NK-92 treated with Interleukin-12 subunit alpha and Interleukin-12 subunit beta, amount 100 ng/mL, for 24 hours (cell line): ENCODE measurements at regions not wholly inside any gene's neighbourhood (a gene's known extent, or its start where the extent isn't known, plus 50 kb on each side); places are given as distances from the start of the nearest gene placed in this dataset.

Experiments used
- DNase-seq: peaks from one replicate; lab custom pipeline; 2025; lab: John Stamatoyannopoulos, UW

DNA sequence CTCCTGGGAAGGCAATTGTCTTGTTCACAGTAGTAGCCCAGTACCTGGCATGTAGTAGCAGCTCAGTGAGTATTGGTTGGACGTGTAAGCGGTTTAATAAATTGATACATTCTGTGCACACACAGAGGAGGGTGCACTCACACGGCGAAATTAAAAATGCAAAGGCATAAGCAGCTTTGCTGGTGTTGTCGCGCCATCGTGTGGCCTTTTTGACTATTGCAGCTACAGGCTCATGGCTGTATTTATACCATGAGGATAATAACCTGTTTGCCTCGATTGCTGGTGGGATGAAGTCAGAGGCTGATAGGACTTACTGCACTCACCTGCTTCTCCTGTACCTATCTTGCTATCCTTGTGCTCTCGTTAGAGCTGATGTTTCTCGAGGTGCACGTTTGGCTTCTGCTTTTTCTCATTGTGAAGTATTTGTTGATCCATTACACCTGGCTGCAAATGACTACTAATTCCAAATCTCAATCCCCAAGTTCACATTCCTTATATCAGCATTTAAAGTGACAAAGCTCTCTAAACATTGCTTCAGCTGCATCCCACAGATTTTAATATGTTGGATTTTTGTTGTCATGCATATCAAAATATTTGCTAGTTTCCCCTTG, 61.5 kb downstream of the TBXT start:
- DNase-seq, result peak; percentile 11

DNA sequence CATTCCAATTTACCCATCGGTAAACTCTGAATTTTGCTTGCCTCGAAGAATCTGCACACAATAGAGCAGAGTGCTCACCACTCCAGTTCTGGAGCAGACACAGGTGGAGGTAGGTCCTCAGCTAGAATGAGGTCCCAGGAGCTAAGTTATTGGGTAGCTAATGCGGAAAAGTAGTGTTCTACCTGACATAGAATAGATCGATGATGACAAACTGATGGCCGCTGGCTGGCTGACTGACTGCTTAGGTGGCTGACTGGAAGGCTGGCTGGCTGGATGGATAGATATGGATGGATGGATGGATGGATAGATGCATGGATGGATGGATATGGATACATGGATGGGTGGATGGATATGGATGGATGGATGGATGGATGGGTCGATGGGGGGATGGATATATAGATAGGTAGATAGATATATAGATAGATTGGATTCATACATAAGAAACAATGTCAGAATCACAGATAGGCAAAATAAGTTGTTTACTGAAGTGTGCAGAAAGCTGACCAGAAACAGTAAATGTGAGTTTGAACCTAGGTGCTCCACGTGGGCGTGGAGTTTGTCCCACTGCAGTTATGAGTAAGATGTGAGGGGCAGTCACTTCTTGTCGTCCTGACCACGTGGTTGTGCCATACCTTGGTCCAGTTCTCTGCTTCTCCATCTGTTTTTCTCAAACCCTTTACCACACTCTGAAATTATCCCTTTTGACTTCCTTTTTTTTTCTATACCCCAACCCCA, 62.1 kb downstream of the TBXT start:
- no peak for DNase-seq

DNA sequence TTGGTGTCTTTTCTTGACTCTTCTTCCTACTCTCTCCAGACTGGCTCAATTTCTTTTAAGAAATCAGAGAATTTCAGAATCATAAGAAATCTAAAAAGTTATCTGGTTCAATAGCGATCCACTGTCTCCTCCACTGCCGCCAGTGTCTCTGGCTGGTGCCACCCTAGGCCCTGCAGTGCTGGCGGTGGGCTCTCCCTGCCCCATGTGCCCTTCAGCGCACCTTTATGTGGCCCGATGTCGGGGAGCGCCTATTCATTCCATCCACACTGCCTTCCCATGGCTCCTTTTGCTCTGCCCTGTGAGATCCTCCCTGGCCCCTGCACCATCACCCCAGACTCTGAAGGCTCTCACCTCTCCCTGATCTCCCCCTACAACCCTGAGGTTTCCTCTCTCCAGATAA, 62.8 kb downstream of the TBXT start:
- DNase-seq, result no peak

DNA sequence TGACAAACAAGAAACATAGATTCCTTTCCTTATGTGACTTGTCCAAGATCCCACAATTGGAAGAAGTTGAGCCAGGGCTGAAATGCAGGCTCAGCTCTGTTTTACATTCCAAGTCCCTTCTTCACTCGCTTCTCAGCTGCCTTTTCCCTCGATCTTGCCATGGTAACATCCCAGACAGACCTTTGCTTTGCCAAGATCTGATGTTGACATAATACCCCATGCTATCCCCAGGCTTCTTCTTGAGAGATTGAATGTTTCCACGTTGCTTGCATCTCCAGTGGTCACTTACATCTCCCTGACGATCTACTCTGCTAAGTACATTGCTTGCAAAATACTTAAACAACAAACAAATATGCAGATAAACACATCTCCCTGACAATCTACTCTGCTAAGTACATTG, 63.5 kb downstream of the TBXT start:
- no peak for DNase-seq

DNA sequence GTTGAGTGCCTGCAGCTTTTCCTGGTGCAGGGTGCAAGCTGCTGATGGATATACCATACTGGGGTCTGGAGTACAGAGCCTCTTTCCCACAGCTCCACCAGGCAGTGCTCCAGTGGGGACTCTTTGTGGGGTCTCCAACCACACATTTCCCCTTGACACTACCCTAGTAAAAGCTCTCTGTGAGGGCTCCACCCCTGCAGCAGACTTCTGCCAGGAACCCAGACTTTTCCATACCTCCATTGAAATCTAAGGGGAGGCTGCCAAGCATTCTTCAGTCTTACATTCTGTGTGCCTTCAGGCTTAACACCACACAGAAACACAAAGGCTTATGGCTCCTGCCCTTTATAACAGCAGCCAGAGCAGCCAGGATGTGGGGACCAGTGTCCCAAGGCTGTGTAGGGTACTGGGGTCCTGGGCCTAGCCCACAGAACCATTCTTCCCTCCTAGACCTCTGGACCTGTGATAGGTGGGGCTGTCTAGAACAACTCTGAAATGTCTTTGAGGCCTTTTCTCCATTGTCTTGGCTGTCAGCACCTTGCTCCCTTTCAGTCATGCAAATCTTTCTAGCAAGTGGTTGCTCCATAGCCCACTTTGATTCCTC, 65.7 kb downstream of the TBXT start:
- no peak for DNase-seq

DNA sequence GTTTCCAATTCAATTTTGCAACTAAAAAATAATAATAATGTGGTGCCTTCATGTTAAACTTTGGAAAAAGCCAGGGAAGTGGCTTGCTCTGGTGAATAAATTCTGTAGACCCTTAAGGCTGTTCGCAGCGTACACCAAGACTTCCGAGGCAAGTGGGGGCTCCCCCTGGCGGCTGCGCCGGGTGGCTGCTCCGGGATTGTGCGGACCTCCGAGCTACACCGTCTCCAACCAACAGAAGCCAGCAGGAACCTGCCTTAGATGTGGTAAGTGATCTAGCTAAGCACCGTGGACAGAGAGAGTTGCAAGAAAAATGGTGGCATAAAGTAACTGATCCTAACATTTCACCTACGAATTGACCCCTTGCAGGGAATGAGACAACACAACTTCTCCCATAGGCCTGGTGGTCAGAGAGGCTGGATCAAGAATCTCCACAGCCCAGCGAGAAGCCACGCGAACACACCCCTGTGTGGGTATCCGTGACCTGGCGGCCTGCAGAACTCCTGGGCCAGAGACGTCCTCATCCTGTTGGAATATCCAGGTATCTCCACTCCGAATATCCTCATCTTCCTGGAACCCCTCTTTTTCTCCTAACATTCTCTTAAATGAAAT, 69.6 kb downstream of the TBXT start:
- no peak for DNase-seq

DNA sequence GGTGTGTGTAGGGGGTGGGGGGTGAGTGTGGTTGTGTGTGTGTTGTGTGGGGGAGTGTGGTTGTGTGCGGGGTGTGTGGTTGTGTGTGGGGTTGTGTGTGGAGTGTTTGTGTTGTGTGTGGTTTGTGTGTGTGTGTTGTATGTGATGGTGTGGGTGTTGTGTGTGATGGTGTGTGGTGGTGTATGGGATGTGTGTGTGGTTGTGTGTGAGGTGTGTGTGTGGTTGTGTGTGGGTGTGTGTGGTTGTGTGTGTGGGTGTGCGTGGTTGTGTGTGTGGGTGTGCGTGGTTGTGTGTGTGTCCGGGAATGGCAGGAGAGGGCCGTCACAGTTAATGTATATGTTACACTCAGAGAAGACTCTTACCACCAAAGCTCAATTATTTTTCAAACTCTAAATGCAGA, 79.8 kb downstream of the TBXT start:
- no peak for DNase-seq

DNA sequence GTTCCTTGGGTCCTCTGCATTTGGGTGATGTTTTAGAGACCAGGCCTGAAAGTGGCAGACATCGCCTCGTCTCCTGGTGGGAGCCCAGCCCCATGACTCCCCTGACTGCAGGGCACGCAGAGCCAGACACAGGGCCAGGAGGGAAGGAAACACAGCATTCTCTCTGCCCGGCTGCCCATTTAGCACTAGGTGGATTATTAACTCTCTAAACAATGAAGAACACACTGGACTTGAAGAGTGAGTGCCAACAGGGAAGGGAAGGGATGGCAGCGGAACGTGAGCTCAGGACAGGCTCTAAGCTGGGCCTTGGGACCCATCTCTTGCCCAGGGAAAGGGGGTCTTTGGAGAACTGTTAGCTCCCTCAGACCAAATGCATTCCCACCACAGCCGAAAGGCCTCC, 80.4 kb downstream of the TBXT start:
- no peak for DNase-seq

DNA sequence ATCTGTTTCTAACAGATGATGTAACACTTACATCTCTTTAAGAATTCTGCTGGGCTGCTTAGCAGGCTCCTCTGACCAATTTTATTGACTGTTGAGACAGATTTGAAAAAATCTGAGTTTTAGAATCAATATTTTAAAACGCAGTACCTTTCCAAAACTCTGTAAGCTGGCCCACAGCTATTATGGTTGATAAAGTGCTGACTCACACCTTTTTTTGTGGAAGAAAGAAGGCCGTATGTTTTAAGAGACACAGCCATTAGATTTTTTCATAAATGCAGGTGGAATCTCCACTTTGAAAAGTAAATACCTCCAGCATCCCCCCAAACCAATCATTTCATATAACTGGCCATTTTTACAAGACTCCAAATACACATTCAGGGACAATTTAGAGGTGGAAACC, 82.2 kb downstream of the TBXT start:
- no peak for DNase-seq

DNA sequence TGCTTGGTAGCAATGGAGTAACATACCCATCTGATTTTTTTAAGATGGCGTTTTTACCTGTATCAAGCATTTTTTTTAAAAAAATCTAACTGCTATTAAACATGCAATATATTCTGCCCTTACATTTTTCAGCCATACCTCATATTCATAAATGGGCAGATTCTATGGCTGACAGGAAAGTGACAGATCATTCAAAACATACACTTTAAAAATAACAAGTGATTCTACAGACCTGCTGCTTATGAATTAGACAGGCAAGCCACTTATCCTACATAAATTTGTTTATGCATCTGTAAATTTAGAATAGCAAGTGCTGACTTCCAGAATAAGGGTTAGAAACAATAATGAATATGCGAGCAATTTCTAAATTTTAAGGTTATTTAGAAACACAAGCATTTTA, 82.7 kb downstream of the TBXT start:
- DNase-seq, result no peak

DNA sequence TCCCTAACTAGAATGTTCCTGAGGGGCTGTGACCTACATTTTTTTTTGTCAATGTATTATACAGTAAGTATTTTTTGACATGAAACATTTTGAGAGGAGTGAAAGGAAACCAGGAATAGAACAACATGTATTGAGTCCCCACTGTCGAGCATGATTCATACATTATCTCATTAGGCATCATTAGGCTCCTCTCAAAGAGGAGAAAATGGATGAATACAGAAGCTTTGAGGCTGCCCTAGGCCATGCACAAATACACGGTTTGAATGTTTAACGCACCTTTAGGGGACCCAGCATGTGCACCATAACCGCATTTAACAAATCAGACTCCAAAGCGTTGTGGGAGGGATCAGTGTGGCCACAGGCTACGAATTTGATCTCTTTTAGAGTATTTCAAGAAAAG, 87.8 kb downstream of the TBXT start:
- DNase-seq, result no peak

DNA sequence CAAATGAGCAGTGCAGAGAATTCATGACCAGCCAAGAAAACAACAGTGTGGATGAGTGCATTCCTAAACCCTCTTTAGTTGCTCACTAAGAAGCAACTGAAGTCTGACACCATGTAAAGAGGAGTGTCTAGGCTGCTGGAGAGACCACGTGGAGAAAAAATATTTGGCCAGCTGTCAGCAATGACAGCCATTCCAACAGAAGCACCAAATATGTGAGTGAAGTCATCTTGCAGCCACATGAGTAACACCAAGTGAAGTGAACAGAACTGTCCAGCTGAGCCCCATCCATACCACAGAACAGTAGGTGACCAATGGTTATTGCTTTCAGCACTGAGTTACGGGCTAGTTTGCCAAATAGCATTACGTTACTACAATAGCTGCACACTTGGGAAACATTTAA, 89.4 kb downstream of the TBXT start:
- no peak for DNase-seq

DNA sequence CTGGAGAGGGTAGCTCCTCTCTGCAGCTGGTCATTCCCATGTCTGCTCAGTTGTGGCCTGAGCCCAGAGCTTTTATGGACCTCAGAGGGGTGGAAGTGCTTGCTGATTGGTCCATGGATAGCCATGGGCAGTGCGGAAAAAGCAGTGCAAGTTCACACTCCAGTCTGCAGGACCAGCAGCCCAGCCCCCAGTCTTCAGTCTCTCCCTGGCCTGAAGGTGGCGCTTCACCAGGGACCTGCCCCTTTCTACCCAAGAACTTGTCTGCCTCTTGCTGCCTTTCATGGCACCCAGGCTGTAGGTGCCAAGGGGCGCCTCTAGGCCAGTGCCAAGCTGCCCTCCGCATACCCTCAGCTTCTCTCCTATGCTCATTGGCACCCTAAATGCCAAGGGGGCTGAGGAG, 91.0 kb downstream of the TBXT start:
- DNase-seq, result no peak

DNA sequence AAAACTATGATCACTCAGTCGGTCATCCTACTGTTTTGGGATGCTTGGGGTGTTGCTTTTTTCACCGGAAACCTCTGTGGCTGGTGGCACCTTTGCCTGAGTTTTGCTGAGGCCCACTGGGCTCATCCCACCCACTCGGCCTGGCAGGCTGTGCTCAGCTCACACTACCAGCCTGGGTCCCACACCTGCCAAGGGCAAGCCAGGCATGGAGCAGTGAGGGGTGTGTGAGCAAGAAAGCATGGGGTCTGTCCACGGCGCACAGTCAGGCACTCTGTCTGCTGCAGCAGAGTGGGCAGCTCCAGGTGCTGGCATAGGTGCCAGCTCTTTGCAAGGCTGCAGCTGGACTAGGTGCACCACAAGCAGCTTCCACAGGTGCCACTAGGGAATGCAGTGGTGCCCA, 91.7 kb downstream of the TBXT start:
- DNase-seq, result no peak

DNA sequence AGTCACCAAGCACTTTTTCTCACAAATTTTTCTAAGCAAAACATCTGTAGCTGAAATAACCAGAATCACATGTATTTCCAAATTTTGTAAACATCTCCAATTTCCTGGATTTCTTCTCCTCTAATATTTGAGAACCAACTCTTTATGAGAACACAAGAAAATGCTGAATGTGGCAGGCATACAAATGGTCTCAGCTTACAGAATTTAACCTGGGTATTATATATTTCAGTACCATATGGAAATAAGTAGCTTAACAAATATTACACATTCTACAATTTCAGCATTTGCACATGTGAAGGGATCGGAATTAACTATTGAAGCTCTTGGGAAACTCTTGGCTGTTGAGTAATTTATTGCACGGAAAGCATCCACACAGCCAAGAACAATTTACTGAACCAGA, 92.5 kb downstream of the TBXT start:
- DNase-seq, result no peak

DNA sequence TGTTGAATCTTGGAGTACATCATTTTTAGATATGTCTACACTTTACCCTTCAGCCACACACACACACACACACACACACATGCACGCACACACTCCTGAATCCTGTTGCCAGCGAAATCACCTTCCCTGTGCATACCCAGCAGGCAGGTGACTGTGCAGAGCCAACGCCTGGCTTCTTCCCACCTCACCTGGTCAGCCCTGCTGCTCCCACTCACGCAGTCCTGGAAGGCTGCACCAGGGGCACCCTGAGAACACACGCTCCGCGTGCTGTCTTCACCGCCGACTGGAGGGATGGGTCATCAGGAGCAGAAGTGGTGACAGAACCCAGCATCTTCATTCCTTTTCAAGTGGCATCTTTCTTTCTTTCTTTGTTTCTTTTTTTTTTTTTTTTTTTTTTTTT, 94.6 kb downstream of the TBXT start:
- no peak for DNase-seq

DNA sequence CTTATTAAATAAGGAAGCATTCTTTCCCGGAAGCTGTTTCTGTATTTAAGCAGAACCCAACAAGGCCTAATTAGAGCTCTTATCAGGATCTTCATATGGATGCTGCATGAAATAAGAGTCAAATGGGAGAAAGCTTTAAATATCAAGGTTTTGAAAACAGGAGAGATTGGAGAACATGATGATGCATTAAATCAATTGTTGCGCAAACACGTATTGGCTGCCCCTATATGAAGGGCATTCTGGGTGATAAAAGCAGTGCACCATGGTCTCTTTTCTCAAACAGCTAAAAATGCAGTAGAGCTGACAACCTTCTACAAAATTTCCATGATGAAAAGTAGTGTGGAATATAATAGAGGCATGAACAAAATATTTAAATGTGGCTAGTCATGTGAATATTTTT, 98.9 kb downstream of the TBXT start:
- DNase-seq, result no peak

DNA sequence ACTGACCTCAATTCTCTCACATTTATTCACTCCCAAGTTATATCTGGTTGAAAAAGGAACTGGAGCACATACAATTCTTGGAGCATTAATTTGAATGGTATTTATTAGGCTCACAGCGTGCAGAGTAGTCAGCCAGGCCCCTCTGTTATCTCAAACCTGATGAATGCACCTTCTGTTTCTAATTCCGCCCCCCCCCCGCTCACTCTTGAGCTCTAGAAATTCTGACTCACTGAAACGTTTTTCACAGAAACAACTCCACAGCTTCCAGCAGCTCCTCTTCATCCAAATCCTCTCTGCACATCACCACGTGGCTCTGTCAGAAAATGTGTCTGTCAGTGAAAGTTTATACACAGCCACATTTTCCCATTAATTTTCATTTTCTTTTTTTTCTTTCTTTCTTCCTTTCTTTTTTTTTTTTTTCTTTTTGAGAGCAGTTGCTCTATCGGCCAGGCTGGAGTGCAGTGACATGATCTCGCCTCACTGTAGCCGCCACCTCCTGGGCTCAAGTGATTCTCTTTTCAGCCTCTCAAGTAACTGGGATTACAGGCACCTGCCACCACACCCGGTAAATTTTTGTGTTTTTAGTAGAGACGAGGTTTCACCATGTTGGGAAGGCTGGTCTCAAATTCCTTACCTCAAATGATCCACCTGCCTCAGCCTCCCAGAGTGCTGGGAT, 109.4 kb downstream of the TBXT start:
- DNase-seq, result no peak

DNA sequence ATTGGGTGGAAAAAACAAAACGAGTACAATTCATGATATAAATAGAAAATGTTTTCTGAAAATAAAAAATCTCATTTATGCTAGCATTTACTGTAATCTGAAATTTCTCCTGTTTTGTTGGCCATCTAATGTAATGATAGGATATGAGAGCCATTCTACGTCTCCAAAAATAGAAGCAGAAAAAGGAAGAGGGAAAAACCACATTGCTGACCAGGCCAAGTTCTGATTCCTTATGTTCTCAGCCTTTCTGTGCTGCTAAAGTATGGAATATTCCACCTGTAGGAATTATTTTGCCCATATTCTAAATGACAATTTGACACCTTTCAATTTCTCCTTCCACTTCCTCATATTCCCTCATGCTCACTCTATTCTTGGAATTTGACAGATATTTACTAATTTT, 110.2 kb downstream of the TBXT start:
- DNase-seq, result no peak

DNA sequence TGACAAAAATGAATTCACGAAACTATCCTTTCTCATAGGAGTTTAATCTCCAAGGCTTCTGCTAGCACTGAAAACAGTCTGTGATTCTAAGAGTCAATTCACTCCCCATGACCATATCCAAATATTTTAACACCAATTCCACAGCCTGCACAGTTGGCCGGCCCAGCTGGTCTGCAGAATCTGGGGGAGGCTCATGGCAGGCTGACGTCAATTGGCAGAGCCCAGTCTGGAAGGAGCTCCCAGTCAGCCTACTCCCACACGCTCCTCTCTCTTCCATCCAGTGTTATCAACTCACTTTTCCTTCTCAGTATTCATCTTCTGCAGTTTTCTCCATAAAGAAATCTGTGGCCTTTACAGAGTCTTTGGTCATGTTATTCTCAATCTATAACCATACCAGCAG, 111.0 kb downstream of the TBXT start:
- no peak for DNase-seq

DNA sequence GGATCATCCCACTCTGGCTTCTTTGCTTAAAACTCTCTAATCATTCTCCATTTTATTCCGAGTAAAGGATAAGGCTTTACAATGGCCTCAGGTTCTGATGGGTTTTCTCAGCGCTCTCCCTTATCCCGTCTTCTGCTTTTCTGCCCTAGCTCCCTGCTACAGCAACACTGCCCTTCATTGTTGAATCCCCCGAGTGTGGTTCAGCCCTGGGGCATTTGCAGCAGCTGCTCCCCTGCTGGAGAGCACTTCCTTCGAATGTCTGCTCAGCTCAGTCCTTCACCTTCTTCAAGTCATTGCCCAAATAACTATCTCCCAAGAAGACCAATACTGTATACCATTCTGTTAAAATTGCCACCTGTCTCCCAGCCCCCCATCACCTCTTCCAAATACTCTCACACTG, 111.8 kb downstream of the TBXT start:
- no peak for DNase-seq

DNA sequence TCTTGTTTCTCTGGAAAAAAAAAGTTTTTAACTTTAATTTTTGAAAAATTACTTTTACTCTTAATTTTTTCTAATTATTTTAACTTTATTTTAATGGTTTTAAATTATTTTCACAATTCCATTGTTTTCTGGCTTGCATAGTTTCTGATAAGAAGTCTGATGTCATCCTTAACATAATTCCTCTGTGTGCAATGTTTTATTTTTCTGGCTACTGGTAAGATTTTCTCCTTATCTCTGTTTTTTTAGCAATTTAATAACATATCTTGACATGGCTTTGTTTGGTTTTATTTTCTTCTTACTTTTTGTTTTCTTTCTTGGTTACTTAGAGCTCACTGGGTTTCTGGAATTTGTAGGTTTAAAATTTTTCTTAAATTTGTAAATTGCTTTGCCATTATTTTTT, 114.8 kb downstream of the TBXT start:
- DNase-seq, result no peak

DNA sequence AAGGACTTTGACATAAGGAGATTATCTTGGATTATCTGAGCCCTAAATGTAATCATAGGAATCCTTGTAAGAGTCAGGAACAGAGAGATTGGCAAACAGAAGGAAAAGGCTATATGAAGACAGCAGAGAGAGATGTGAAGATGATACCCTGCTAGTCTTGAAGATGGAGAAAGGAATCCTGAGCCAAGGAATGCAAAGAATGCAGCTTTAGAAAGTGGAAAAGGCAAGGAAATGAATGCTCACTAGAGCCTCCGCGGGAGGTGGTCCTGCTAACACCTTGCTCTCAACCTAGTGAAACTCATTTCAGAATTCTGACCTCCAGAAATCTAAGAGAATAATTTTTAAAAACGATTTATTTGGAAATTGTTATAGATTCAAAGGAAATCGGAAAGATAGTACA, 117.1 kb downstream of the TBXT start:
- no peak for DNase-seq
